ENCODE measurements at regions not wholly inside any gene's neighbourhood (a gene's known extent, or its start where the extent isn't known, plus 50 kb on each side); places are given as distances from the start of the nearest gene placed in this dataset.

- Histone ChIP-seq H3K27me3 (no peaks in the 10 kb centered on the region), H3K4me1 (peaks cover 39% of the 10 kb centered on the region), H3K4me3 (no peak overlapping the region), H3K9me3 (no peaks in the 10 kb centered on the region), H3K27ac (no peak overlapping the region), H3K36me3 (no peaks in the 10 kb centered on the region)
- DNase-seq (ENCODE audit: low spot score in 2 of 2), result no peak
- WGBS, result 86% methylated on average over 5 of the region's 5 CpGs
- TF ChIP-seq POLR2A (IDR thresholded peaks at IDR 0.05), result no peak
- no peak for TF ChIP-seq POLR2AphosphoS5 (IDR thresholded peaks at IDR 0.05)
- no peak for TF ChIP-seq CTCF (IDR thresholded peaks at IDR 0.05)
- TF ChIP-seq EP300 (IDR thresholded peaks at IDR 0.05), result no peak
Measured at GRCh38 chr10:78800006-78800405, 268.8 kb upstream of the ZMIZ1 start.

- 90% methylated on average over 10 of the region's 10 CpGs for WGBS
- no peak overlapping the region for H3K4me3 ChIP-seq
- H3K9me3 ChIP-seq, result no peaks in the 10 kb centered on the region
- TF ChIP-seq EP300 (IDR thresholded peaks at IDR 0.05), result no peak
- no peak for TF ChIP-seq CTCF (IDR thresholded peaks at IDR 0.05)
- TF ChIP-seq POLR2AphosphoS5 (IDR thresholded peaks at IDR 0.05), result no peak
- no peak for TF ChIP-seq POLR2A (IDR thresholded peaks at IDR 0.05)
- H3K4me1 ChIP-seq, result peaks cover 46% of the 10 kb centered on the region
- DNase-seq (ENCODE audit: low spot score in 2 of 2), result no peak
- no peaks in the 10 kb centered on the region for H3K27me3 ChIP-seq
- no peaks in the 10 kb centered on the region for H3K36me3 ChIP-seq
- H3K27ac ChIP-seq, result peak overlapping the region; percentile 82
Measured at GRCh38 chr10:78800535-78801320, 268.0 kb upstream of the ZMIZ1 start.

- H3K9me3 ChIP-seq, result no peaks in the 10 kb centered on the region
- TF ChIP-seq CTCF (IDR thresholded peaks at IDR 0.05) (no peak), EP300 (IDR thresholded peaks at IDR 0.05) (no peak)
- H3K4me1 ChIP-seq, result peaks cover 62% of the 10 kb centered on the region
- H3K4me3 ChIP-seq, result no peak overlapping the region
- H3K27me3 ChIP-seq, result no peaks in the 10 kb centered on the region
- no peaks in the 10 kb centered on the region for H3K36me3 ChIP-seq
- no peak for DNase-seq (ENCODE audit: low spot score in 2 of 2)
- peak overlapping the region; percentile 82 for H3K27ac ChIP-seq
- 61% methylated on average over 3 of the region's 4 CpGs for WGBS
Measured at GRCh38 chr10:78802431-78802830, 266.3 kb upstream of the ZMIZ1 start.

GRCh38 chr10:78802866-78803265 lies 265.9 kb upstream of the ZMIZ1 start:
- Histone ChIP-seq H3K4me3 (no peak overlapping the region), H3K27ac (peak overlapping the region; percentile 82), H3K27me3 (no peaks in the 10 kb centered on the region), H3K4me1 (peaks cover 62% of the 10 kb centered on the region), H3K9me3 (no peaks in the 10 kb centered on the region), H3K36me3 (no peaks in the 10 kb centered on the region)
- no peak for TF ChIP-seq EP300 (IDR thresholded peaks at IDR 0.05)
- no peak for TF ChIP-seq POLR2A (IDR thresholded peaks at IDR 0.05)
- TF ChIP-seq CTCF (IDR thresholded peaks at IDR 0.05), result no peak
- peak in 1 of 3 donors; percentile 46 for TF ChIP-seq POLR2AphosphoS5 (IDR thresholded peaks at IDR 0.05)
- WGBS, result 32% methylated on average over 11 of the region's 11 CpGs
- DNase-seq (ENCODE audit: low spot score in 2 of 2), result peak; percentile 81 to 87

GRCh38 chr10:78803710-78804109 lies 265.1 kb upstream of the ZMIZ1 start:
- Histone ChIP-seq H3K9me3 (no peaks in the 10 kb centered on the region), H3K27me3 (no peaks in the 10 kb centered on the region), H3K27ac (peak overlapping the region; percentile 82), H3K4me3 (no peak overlapping the region), H3K4me1 (peaks cover 62% of the 10 kb centered on the region), H3K36me3 (no peaks in the 10 kb centered on the region)
- 88% methylated on average over 8 of the region's 8 CpGs for WGBS
- TF ChIP-seq POLR2AphosphoS5 (IDR thresholded peaks at IDR 0.05), result no peak
- TF ChIP-seq EP300 (IDR thresholded peaks at IDR 0.05), result no peak
- TF ChIP-seq POLR2A (IDR thresholded peaks at IDR 0.05), result no peak
- TF ChIP-seq CTCF (IDR thresholded peaks at IDR 0.05), result no peak
- DNase-seq (ENCODE audit: low spot score in 2 of 2), result no peak

Measured in suprapubic skin (tissue), 4 donors.